Mesenchymal stem cell (in vitro differentiated cells and primary cell): ENCODE measurements at regions not wholly inside any gene's neighbourhood (a gene's known extent, or its start where the extent isn't known, plus 50 kb on each side); places are given as distances from the start of the nearest gene placed in this dataset.

Experiments used
- DNase-seq: peaks from one replicate; pipeline ENCODE4 v3.0.0-alpha.2; 2013
- H2AFZ ChIP-seq: one replicate; pipeline ENCODE4 v1.6.1; 2013; ENCODE audit warnings: low read depth, mild to moderate bottlenecking, control low read depth, inconsistent platforms, low read length, moderate library complexity
- H2AK5ac ChIP-seq: 2 replicates; pipeline ENCODE4 v1.6.1; 2013; ENCODE audit warnings: low read length, moderate library complexity, mild to moderate bottlenecking, inconsistent platforms; ENCODE audit not compliant: severe bottlenecking
- H2BK120ac ChIP-seq: one replicate; pipeline ENCODE4 v1.6.1; 2013; ENCODE audit warnings: low read depth, mild to moderate bottlenecking, inconsistent platforms, low read length, moderate library complexity
- H2BK12ac ChIP-seq, 2 experiments: one replicate each; pipeline ENCODE4 v1.6.1; 2013; ENCODE audit warnings: inconsistent platforms in 2 of 2, low read length in 2 of 2, mild to moderate bottlenecking in 2 of 2, moderate library complexity in 2 of 2, control low read depth in 1 of 2
- H2BK15ac ChIP-seq: one replicate; pipeline ENCODE4 v1.6.1; 2013; ENCODE audit warnings: mild to moderate bottlenecking, low read depth, inconsistent platforms; ENCODE audit not compliant: poor library complexity, severe bottlenecking
- H2BK5ac ChIP-seq: 2 replicates; pipeline ENCODE4 v1.6.1; 2013; ENCODE audit warnings: low read depth, mild to moderate bottlenecking, low read length, control low read depth, inconsistent platforms; ENCODE audit not compliant: poor library complexity, severe bottlenecking
- H3K14ac ChIP-seq, 2 experiments: one replicate each; pipeline ENCODE4 v1.6.1; 2013; ENCODE audit warnings: inconsistent platforms in 2 of 2, low read length in 2 of 2, control low read depth in 1 of 2, mild to moderate bottlenecking in 1 of 2, moderate library complexity in 1 of 2
- H3K18ac ChIP-seq, 2 experiments: one replicate each; pipeline ENCODE4 v1.6.1; 2013; ENCODE audit warnings: inconsistent platforms in 2 of 2, low read length in 2 of 2, control low read depth in 1 of 2, low read depth in 1 of 2, mild to moderate bottlenecking in 1 of 2
- H3K23ac ChIP-seq, 2 experiments: one replicate each; pipeline ENCODE4 v1.6.1; 2013; ENCODE audit warnings: inconsistent platforms in 2 of 2, low read length in 2 of 2, mild to moderate bottlenecking in 2 of 2, moderate library complexity in 2 of 2, control low read depth in 1 of 2
- H3K27ac ChIP-seq: 2 replicates; pipeline ENCODE4 v1.5.1; 2013; ENCODE audit warnings: mild to moderate bottlenecking, moderate library complexity, low read length, control low read depth, inconsistent platforms; ENCODE audit not compliant: poor library complexity, severe bottlenecking
- H3K27me3 ChIP-seq, 2 experiments: 2 replicates each; pipeline versions ENCODE4 v1.6.1 to v1.7.0; 2013; ENCODE audit warnings: low read length in 2 of 2, mild to moderate bottlenecking in 2 of 2, moderate library complexity in 2 of 2, control low read depth in 1 of 2, inconsistent platforms in 1 of 2; ENCODE audit not compliant: control insufficient read depth in 1 of 2, insufficient read depth in 1 of 2
- H3K36me3 ChIP-seq, 2 experiments: 2 replicates each; pipeline versions ENCODE4 v1.6.1 to v1.7.0; 2013; ENCODE audit warnings: low read length in 2 of 2, control low read depth in 1 of 2, inconsistent platforms in 1 of 2, low read depth in 1 of 2, mild to moderate bottlenecking in 1 of 2; ENCODE audit not compliant: insufficient read depth in 2 of 2, control insufficient read depth in 1 of 2
- H3K4ac ChIP-seq, 2 experiments: one replicate each; pipeline ENCODE4 v1.6.1; 2013; ENCODE audit warnings: inconsistent platforms in 2 of 2, low read length in 2 of 2, mild to moderate bottlenecking in 2 of 2, moderate library complexity in 2 of 2, control low read depth in 1 of 2, low read depth in 1 of 2
- H3K4me1 ChIP-seq: 2 replicates; pipeline ENCODE4 v1.6.1; 2013; ENCODE audit warnings: low read depth, low read length, control low read depth; ENCODE audit not compliant: control insufficient read depth, insufficient read depth
- H3K4me2 ChIP-seq: 2 replicates; pipeline ENCODE4 v1.6.1; 2013; ENCODE audit warnings: low read length, mild to moderate bottlenecking, inconsistent platforms; ENCODE audit not compliant: poor library complexity, severe bottlenecking
- H3K4me3 ChIP-seq, 2 experiments: 2 replicates each; pipeline versions ENCODE4 v1.5.1 to v1.7.0; 2013; ENCODE audit warnings: low read length in 2 of 2, mild to moderate bottlenecking in 2 of 2, control low read depth in 1 of 2, low read depth in 1 of 2; ENCODE audit not compliant: insufficient read depth in 1 of 2
- H3K79me1 ChIP-seq: replicated peaks from 2 replicates; pipeline ENCODE4 v1.6.1; 2013; ENCODE audit warnings: mild to moderate bottlenecking, control low read depth, low read length, inconsistent platforms; ENCODE audit not compliant: poor library complexity, severe bottlenecking
- H3K9ac ChIP-seq: 2 replicates; pipeline ENCODE4 v1.7.0; 2013; ENCODE audit warnings: mild to moderate bottlenecking, low read length, moderate library complexity
- H3K9me3 ChIP-seq: 2 replicates; pipeline ENCODE4 v1.7.0; 2013; ENCODE audit warnings: mild to moderate bottlenecking, low read length; ENCODE audit not compliant: control insufficient read depth
- H4K8ac ChIP-seq: one replicate; pipeline ENCODE4 v1.6.1; 2013; ENCODE audit warnings: inconsistent platforms, mild to moderate bottlenecking, low read length, moderate library complexity
- H4K91ac ChIP-seq: one replicate; pipeline ENCODE4 v1.6.1; 2013; ENCODE audit warnings: mild to moderate bottlenecking, low read length, inconsistent platforms
- WGBS: methylation state at CpG from one replicate; pipeline ENCODE4 v1.1.7; 2013; ENCODE audit warnings: mixed read lengths; 5-methylcytosine and 5-hydroxymethylcytosine counted together

DNA sequence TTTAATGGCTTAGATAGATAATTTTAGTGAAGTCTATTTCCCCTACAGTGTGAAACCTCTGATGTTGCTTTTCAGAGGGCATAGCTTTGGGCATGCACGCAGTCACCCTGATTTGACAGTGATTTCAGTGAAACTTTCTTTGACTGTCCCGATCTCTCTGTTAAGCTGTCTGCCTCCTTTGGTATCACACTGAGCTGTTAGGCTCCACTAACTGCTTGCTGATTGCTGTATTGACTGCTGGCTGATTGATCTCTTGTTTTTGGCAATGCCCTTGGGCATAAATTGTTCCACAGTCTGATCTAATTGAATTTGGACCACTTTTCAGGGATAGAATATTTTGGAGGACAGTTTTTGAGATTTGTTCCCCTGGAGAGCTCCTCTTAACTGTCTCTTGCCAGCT, 68.5 kb upstream of the CCDC54 start:
- Histone ChIP-seq H3K18ac (no peak overlapping the region), H4K8ac (no peak overlapping the region), H2AK5ac (no peak overlapping the region), H3K79me1 (no peaks in the 10 kb centered on the region), H4K91ac (no peak overlapping the region), H3K36me3 (no peaks in the 10 kb centered on the region), H2BK12ac (no peak overlapping the region), H3K9ac (no peak overlapping the region), H2BK15ac (no peak overlapping the region), H3K14ac (no peak overlapping the region), H2AFZ (no peak overlapping the region), H3K27ac (no peak overlapping the region), H3K4me2 (no peak overlapping the region), H3K27me3 (no peaks in the 10 kb centered on the region), H2BK120ac (no peak overlapping the region), H3K9me3 (no peaks in the 10 kb centered on the region), H3K23ac (no peak overlapping the region), H2BK5ac (no peak overlapping the region), H3K4me3 (no peak overlapping the region), H3K4me1 (no peaks in the 10 kb centered on the region), H3K4ac (no peak overlapping the region)
- 59% methylated on average over 2 of the region's 2 CpGs for WGBS
- DNase-seq, result no peak

DNA sequence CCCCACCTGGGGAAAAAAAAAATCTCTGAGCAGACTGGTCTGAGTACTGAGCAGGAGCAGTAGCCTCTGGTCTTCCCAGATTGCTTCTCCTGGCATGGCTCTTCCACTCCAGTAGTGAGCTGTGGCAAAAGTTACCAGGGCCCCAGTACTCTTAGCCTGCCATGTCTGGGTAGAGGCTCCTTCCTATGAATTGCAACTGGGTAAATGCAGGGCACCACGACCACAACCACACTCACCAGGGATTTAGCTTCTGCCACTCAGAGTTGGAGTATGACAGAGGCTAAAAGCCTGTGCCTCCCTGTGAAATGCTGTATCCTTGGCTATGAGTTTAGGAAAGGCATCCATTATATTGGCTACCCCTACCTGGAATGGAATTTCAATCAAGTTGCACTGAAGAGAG, 67.9 kb upstream of the CCDC54 start:
- Histone ChIP-seq H2BK120ac (no peak overlapping the region), H2BK12ac (no peak overlapping the region), H3K18ac (no peak overlapping the region), H3K4me1 (no peaks in the 10 kb centered on the region), H4K91ac (no peak overlapping the region), H3K4me3 (no peak overlapping the region), H3K9ac (no peak overlapping the region), H2BK5ac (no peak overlapping the region), H3K4me2 (no peak overlapping the region), H2BK15ac (no peak overlapping the region), H4K8ac (no peak overlapping the region), H2AK5ac (no peak overlapping the region), H2AFZ (no peak overlapping the region), H3K4ac (no peak overlapping the region), H3K79me1 (no peaks in the 10 kb centered on the region), H3K36me3 (no peaks in the 10 kb centered on the region), H3K23ac (no peak overlapping the region), H3K9me3 (no peaks in the 10 kb centered on the region), H3K14ac (no peak overlapping the region), H3K27me3 (no peaks in the 10 kb centered on the region), H3K27ac (no peak overlapping the region)
- DNase-seq, result no peak
- 100% methylated on average over 1 of the region's 1 CpG for WGBS

DNA sequence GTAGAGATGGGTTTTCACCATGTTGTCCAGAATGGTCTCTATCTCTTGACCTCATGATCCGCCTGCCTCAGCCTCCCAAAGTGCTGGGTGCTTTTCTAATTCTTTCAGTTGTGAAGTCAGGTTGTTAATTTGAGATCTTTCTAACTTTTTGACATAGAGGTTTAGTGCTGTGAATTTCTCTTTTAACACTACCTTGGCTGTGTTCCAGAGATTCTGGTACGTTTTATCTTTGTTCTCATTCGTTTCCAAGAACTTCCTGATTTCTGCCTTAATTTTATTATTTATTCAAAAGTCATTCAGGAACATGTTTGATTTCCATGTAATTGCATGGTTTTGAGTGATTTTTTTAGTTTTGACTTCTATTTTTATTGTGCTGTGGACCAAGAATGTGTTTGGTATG, 63.5 kb upstream of the CCDC54 start:
- Histone ChIP-seq H3K23ac (no peak overlapping the region), H2BK12ac (no peak overlapping the region), H4K8ac (no peak overlapping the region), H3K4me3 (no peak overlapping the region), H3K27ac (no peak overlapping the region), H3K4ac (no peak overlapping the region), H2BK120ac (no peak overlapping the region), H2AFZ (no peak overlapping the region), H2AK5ac (no peak overlapping the region), H3K18ac (no peak overlapping the region), H3K9me3 (no peaks in the 10 kb centered on the region), H2BK5ac (no peak overlapping the region), H3K9ac (no peak overlapping the region), H3K79me1 (no peaks in the 10 kb centered on the region), H3K4me2 (no peak overlapping the region), H3K14ac (no peak overlapping the region), H3K4me1 (no peaks in the 10 kb centered on the region), H3K36me3 (no peaks in the 10 kb centered on the region), H4K91ac (no peak overlapping the region), H2BK15ac (no peak overlapping the region), H3K27me3 (peaks cover 0 to 3% of the 10 kb centered on the region in 2 experiments)
- no peak for DNase-seq
- WGBS, result 100% methylated on average over 1 of the region's 3 CpGs

DNA sequence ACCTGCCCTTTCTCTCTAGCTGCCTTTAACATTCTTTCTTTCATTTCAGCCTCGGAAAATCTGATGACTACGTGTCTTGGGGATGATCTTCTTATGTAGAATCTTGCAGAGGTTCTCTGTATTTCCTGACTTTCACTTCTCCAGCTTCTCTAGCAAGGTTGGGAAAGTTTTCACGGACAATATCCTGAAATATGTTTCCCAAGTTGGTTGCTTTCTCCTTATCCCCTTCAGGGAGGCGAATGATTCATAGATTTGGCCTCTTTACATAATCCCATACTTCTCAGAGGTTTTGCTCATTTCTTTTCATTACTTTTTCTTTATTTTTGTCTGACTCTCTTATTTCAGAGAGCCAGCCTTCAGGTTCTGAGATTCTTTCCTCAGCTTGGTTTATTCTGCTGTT, 62.1 kb upstream of the CCDC54 start:
- H3K27ac ChIP-seq, result no peak overlapping the region
- H3K36me3 ChIP-seq, result no peaks in the 10 kb centered on the region
- no peak overlapping the region for H4K91ac ChIP-seq
- H2AK5ac ChIP-seq, result no peak overlapping the region
- no peak overlapping the region for H3K14ac ChIP-seq
- H3K9ac ChIP-seq, result no peak overlapping the region
- no peaks in the 10 kb centered on the region for H3K79me1 ChIP-seq
- H3K4me2 ChIP-seq, result no peak overlapping the region
- H2AFZ ChIP-seq, result no peak overlapping the region
- no peak overlapping the region for H3K18ac ChIP-seq
- no peak overlapping the region for H3K4me3 ChIP-seq
- no peaks in the 10 kb centered on the region for H3K9me3 ChIP-seq
- WGBS, result 95% methylated on average over 4 of the region's 4 CpGs
- no peak overlapping the region for H2BK15ac ChIP-seq
- no peak overlapping the region for H4K8ac ChIP-seq
- no peak overlapping the region for H2BK120ac ChIP-seq
- H3K4ac ChIP-seq, result no peak overlapping the region
- H2BK5ac ChIP-seq, result no peak overlapping the region
- peak; percentile 2 for DNase-seq
- H2BK12ac ChIP-seq, result no peak overlapping the region
- no peaks in the 10 kb centered on the region for H3K4me1 ChIP-seq
- H3K27me3 ChIP-seq, result peaks cover 0 to 3% of the 10 kb centered on the region in 2 experiments
- no peak overlapping the region for H3K23ac ChIP-seq
